ENCODE measurements at regions not wholly inside any gene's neighbourhood (a gene's known extent, or its start where the extent isn't known, plus 50 kb on each side); places are given as distances from the start of the nearest gene placed in this dataset.
"Not testable (repeated sequence)": the region's sequence is repeated elsewhere in the genome, so short reads cannot be mapped to it uniquely, and the experiment has no call there.

DNA sequence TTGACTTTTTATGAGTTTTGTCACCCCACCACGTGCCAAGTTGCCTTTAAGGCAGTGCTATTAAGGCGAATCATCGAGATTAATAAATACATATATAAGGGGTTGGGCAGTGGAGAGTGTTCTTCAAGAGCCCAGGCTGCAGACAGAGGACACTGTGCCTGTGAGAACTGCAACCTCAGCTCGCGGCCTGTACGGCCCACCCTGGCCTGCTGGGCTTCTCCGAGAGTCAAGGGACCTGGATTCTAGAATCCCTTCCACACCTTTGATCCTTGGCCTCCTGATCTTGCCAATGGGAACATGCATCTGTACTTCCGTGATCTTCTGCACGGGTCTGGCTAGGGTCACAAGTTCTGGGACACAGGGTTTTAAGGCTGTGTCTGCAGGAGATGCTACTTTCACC is 54.5 kb downstream of the IRX5 start:
- no peak for DNase-seq (ENCODE audit: extremely low spot score, insufficient read length, low read depth)

DNA sequence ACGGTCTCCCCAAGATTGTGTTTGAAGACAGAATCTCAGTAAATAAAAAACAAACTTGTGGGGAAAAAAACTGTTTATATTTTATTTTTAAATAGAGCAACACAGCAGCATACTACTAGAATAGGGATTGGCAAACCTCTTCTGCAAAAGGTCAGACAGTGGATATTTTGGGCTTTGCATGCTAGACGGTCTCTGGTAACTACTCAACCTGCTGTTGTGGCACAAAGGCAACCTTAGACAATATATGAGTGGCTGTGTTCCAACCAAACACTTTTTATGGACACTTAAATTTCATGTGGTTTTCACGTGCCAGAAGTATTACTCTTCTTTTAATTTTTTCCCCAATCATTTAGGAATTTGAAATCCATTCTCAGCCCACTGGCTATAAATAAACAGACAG is 55.0 kb downstream of the IRX5 start:
- no peak for FAIRE-seq

More for the DNA sequence above, 54.5 kb downstream of the IRX5 start:
- no peak for FAIRE-seq

DNA sequence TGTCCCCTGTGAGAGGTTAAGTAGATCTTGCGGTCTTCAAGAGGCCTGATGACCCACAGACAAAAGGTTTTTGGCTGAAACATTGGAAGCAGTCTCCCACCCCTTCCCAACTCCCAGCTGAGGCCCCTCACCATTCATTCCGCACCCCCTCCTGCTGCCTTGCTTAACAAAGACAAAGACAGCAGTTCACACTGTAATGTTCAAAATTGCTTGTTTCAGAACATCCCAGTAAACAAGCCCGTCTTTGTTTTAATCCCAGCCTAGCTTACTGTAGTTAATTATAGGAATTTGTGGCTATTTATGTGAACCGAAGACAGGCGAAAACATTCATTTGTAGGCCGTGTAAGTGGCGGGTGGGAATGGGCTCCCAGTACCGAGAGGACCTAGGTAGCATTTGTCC is 55.7 kb downstream of the IRX5 start:
- FAIRE-seq = no peak

More for the DNA sequence above, 55.0 kb downstream of the IRX5 start:
- no peak for DNase-seq (ENCODE audit: extremely low spot score, insufficient read length, low read depth)

DNA sequence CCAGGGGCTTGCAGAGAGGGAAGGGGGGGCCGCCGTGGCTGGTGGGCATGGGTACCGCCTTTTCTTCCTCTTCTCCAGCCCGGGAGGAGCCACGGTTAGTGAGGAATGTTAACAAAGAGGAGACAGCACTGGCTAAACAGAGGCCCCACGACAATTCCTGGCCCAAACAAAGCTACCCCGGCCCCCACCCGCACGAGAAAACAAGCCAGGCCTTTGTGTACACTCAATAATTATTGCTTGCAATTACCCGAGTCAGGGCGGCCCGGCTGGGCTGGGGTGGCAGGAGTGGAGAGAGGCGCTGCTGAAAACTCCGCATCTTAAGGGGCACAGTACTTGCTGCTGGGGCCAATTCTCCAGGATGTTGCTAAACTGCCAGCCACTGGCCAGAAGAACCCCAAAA is 56.4 kb downstream of the IRX5 start:
- FAIRE-seq (no peak), DNase-seq (ENCODE audit: extremely low spot score, insufficient read length, low read depth) (no peak)

More for the DNA sequence above, 55.7 kb downstream of the IRX5 start:
- DNase-seq (ENCODE audit: extremely low spot score, insufficient read length, low read depth) = no peak

DNA sequence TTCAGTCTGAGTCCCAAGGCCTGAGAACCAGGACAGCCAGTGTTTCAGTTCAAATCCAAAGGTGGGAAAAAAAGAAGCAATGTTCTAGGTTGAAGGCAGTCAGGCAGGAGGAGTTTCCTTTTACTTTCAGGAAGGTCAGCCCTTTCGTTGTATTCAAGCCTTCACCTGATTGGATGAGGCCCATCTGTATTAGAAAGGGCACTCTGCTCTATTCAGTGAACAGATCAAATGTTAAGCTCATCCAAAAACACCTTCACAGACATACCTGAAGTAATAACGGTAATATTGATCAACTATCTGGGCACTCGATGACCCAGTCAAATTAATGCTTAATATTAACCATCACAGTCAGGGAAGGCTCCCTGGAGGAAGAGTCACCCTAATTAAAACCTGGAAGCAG is 60.9 kb downstream of the IRX5 start:
- FAIRE-seq (no peak), DNase-seq (ENCODE audit: extremely low spot score, insufficient read length, low read depth) (no peak)

DNA sequence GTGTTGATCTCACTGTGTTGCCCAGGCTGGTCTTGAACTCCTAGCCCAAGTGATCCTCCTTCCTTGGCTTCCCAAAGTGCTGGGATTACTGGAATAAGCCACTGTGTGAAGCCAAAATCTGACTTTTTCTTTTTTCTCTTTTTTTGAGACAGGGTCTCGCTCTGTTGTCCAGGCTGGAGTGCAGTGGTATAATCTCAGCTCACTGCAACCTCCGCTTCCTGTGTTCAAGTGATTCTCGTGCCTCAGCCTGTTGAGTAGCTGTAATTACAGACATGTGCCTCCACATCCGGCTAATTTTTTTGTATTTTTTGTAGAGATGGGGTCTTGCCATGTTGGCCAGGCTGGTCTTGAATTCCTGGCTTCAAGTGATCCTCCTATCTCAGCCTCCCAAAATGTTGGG is 61.3 kb downstream of the IRX5 start:
- not testable (repeated sequence) for FAIRE-seq; DNase-seq (ENCODE audit: extremely low spot score, insufficient read length, low read depth)

DNA sequence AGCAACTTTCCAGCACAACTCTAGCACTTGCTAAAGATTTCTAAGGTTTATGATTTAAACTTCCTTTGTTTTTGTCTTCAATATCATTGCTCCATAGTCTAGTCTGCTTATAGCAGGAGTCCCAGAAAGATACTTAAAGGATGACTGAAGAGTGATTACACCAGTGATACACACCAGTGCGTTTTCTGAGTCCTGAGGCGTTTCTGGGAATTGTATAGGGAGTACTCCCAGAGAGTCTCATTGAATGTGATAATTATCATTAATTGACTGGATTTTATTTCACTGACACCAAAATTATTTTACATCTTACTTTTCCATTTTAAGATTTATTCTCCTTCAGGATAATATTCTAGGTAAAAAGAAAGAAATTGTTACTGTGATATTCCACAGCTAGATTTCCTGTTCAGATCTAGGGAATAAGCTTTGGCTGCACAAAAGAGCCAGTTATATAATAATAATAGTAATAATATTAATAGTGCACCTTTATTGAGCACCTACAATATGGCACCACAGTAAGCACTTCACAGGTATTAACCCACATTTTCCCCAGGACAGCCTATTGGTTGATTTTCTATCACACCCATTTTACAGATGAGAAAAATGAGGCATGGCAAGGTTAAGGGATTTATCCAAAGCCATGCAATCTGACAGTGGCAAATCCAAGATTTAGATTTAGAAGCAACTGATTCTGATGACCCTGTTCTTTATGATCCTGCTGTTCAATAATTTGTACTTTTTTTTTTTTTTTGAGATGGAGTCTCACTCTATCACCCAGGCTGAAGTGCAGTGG is 62.6 kb downstream of the IRX5 start:
- DNase-seq (ENCODE audit: extremely low spot score, insufficient read length, low read depth) (no peak), FAIRE-seq (no peak)

DNA sequence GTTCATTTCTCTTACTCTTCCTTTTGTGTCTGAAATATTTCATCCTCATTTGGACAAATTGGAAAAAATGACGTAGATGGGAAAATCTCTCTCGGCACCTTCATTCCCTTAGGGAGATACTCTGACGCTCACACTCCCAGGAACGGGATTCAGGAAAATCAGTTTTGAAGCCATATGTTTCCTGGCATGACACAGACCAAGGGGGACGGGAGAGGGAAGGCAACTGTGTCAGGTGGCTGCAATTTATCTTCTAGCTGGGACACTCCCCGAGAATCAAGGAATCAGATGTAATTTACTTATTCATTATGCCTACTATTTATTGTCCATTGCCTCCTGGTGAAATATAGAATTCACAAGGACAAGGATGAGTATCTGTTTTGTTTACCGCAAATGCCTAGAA is 65.5 kb downstream of the IRX5 start:
- no peak for FAIRE-seq
- no peak for DNase-seq (ENCODE audit: extremely low spot score, insufficient read length, low read depth)

DNA sequence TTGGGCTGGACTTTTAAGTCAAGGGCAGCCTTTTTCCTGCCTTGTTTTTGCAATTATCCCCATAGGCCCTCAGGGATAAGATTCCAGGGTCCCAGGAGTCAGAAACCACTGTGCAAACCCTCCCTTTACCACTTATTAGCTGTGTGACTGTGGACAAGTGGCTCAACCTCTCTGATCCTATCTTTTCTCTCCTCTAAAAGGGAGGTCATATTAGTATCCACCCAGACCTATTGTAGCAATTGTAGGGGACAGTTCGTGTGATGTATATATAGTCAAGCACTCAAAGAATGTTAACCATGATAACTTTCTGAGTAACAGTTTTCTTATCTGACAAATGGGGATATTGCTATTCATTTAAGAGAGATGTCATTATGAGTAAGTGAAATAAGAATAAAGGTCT is 68.2 kb downstream of the IRX5 start:
- FAIRE-seq (no peak), DNase-seq (ENCODE audit: extremely low spot score, insufficient read length, low read depth) (no peak)

DNA sequence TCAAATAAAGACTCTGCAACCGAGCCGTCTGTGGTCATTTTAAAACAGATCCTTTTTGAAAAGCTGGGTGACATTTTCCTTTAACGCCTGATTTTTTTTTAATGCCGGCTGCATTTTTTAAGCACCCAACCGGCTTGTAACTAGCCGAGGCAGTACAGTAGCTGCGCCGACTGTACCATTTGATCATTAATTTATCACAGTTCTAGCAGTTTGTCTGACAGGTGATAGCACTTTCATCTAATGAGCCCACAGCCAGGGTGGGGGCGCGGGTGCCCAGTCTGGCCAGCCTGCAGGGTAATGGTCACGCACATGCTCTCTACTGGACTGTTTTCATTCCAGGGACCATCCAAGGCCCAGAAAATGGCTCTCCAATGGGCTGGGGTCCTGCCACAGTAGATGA is 68.8 kb downstream of the IRX5 start:
- DNase-seq (ENCODE audit: extremely low spot score, insufficient read length, low read depth) (no peak), FAIRE-seq (no peak)

DNA sequence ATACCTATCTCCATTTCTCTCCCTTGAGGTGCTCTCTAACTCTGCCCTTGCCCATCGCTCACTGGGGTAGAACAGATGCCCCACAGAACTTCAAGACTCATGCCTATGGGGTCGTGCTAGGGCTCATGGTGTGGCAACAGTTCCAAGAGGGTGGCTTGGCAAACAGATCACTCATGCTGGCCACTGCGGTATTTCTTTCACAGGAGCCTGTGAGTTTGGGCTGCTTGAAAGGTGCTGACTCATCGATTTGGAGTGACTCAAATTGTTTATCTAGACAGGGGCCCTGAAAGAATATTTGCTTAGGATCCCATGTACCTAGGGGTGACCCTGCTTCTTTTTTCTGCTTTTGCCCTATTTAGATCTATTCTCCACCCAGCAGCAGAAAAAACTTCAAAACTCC is 69.9 kb downstream of the IRX5 start:
- DNase-seq (ENCODE audit: extremely low spot score, insufficient read length, low read depth) (no peak), FAIRE-seq (no peak)

DNA sequence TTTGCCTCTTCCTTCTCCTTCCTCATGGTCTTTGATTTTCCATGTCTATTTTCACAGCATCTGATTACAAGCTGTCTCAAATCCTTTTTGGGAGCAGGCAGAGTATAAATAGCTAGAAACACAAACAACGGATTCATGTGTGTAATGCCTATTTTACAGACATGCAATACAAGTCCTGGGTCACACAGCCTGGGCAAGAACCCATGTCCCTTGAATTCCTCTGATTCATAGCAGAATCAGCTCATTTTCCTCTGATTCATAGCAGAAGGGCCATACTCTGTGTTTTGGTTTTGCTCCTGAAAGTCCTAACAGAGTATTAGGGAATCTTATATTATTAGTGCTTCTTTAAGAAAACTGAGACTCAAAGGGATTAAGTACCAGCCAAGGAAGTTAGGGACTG is 71.3 kb downstream of the IRX5 start:
- FAIRE-seq (no peak), DNase-seq (ENCODE audit: extremely low spot score, insufficient read length, low read depth) (no peak)

DNA sequence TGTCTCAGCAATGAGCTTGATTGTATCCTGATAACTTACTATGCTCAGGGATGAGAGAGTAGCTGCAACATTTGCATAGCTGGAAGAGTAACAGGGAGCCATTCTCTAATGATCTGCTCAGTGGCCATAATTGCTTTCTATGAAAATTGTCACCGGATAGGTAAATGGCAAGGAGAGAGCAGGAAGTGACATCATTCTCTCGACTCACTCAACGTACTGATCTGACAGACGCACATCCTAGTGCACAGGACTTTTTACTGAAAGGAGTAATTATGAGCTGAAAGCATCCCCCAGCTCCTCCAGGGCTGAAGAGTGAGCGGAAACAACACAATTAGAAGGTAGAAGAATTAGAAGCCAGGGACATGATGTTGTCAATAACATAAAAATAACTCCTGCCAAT is 71.8 kb downstream of the IRX5 start:
- FAIRE-seq = no peak

DNA sequence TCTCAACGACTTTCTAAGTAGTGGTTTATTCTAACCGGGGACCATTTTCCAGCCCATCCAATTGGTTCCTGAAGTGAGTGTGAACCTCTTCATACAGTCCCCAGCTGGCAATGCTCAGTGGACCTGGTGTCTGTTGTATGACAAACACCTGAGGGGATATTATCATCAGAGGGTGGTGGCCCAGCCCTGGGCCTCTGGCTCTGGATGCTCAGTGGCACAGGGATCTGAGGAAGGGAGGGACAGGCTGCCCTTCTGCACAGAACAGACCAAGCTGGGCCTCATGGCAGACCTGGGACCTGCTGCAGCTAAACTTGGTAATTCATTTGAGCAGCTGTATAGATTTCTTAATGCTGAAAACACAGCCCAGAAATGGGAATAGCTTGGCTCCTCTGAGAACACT is 72.6 kb downstream of the IRX5 start:
- FAIRE-seq (no peak), DNase-seq (ENCODE audit: extremely low spot score, insufficient read length, low read depth) (no peak)

More for the DNA sequence above, 71.8 kb downstream of the IRX5 start:
- no peak for DNase-seq (ENCODE audit: extremely low spot score, insufficient read length, low read depth)

DNA sequence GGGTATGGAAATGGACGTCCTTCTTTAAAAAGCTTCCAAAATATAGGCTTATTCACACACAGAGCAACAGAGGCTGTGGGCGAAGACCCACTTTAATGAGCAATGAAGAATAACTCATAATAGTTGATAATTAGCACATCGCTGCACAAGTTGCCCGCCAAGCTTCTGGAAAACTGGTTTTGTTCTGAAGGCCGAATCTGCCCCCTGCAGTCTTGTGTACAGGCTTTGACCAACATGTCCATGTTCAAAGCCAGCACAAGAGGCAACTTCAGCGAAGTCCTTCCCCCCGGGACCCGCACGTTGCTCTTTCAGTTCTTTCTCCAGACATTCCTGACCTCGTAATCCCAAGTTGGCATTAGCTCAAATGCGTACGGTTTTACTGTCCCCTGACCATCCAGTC is 73.3 kb downstream of the IRX5 start:
- FAIRE-seq (no peak), DNase-seq (ENCODE audit: extremely low spot score, insufficient read length, low read depth) (no peak)

DNA sequence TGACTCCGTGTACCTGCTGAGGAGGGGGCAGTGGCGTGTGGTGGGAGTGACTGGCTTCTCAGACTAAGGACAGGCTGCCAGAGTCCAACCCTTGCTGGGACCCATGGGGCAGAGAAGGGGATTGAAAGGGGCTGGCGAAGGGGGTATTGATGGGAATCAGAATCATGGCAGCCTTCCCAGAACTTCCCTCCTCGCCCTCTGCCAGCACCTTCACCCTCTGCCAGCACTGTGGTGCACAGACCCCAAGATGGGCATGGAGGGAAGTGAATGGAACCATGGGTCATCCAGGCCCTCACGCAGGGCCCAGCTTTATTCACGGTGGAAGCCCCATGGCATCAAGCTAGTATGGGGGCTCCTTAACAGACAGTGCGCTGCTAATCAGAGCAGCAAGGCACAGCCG is 76.8 kb downstream of the IRX5 start:
- FAIRE-seq = no peak
- no peak for DNase-seq (ENCODE audit: extremely low spot score, insufficient read length, low read depth)

DNA sequence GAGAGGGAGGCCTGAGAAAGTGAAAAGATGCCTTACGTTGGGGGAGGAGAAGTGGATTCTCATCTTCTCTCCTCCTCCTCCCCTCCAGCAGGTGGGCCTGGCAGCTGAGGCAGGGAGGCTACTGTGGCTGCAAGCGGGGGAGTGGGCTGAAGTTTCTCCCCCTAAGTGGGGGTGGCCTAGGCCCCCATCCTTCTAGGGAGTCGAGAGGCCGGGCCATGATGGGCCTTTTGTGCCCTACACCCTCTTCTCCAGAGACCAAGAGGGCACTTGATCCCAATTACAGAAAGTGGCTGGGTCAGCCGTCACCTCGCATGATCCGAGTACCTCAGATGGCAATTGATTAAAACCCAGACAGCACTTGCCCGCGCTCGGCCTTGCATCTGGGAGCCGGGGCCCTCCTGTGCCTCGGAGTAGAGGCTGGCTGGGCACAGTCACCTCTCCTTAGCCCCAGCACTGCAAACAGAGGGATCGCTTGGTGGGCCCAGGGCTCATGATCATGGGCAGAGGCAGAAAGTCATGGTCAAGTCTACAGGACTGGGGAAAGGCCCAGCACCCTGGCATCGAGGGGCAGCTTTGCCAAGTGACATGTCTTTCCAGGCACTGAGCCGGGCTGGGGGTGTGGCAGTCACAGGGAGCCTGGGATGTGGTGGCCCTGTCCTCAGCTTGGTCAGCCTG is 78.3 kb downstream of the IRX5 start:
- FAIRE-seq = no peak
- DNase-seq (ENCODE audit: extremely low spot score, insufficient read length, low read depth) = no peak

DNA sequence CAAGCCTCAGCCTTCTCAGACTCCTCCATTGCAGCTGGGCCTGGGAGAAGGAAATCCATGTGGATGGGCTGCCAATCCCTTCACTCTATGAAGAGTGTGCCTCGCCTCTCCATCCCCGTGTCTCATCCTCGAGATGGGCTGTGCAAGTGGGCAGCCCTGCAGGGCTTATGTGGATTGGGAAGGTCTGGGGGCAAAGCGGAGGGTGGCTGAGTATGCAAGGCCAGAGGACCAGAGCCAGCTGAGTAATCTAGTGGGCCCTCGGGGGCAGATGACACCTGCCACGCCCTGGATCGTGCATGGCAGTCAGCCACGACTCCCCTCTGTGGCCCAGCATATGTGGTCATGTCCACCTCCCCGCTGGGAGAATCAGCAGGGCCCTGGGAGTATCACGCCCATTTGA is 78.9 kb downstream of the IRX5 start:
- DNase-seq (ENCODE audit: extremely low spot score, insufficient read length, low read depth) = no peak
- no peak for FAIRE-seq

DNA sequence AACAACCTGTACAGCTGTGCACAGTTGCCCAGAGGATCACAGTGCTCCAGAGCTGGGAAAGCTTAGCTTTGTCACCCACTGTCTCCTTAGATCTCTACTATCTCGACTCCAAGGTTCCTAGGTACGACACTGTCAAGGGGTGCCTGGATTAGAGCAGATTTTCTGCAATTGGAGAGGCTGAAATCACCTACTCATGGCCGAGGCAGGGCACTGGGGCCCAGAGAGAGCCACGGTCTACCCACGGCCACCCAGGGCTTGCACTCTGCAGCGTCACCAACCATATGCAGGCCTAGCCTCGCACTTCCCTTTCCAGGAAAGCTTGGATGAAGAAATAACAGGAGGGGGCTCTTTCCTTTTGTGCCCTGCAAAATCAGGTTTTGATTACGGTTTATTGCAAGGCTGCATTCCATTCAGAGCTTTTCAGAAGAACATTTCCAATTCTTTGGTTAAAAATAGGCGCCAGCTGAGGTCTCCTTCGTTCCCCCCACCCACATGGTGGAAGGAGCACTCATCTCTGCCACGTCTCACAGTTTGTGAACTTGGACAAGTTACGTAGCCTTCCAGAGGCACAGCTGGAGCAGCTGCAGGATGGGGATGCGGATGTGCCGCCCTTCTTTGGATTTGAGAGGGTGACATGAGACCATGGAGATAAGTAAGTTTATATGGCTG is 80.0 kb downstream of the IRX5 start:
- no peak for DNase-seq (ENCODE audit: extremely low spot score, insufficient read length, low read depth)
- FAIRE-seq = no peak

DNA sequence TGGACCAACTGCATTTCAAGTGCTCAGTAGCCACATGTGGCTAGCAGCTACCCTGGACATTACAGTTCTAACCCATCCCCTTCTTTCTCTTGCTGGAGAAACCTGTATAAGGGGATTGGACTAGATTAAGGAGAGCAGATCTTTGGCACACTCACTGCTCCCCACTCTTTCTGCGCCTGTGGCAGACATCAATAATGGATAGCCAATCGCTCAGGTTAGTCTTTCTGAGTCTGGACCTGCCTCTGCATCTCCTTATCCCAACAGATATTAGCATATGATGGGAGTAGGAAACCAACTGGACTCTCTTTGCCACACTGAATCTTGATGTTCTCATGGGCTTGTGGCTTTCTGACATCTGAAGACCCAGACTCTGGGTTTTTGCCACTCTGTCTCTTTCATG is 81.7 kb downstream of the IRX5 start:
- DNase-seq (ENCODE audit: extremely low spot score, insufficient read length, low read depth) = no peak
- FAIRE-seq = no peak

DNA sequence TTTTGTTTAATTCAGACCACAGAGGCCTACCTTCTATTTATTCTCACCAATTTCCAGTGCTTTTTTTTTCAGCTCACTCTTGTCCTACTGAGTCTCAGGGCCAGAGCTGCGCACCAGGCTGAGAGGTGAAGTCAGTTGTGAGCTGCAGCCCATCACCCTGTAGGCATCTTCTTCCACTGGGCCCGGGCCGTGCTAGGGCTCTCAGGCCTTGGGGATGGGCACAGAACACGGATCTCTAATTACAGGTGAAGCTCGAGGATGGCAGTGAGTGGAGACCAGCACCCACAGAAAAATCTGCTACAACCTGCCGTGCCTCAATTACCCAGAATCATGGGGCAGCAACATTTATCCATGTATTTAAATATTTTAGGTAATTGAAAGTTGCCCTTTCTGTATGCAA is 82.1 kb downstream of the IRX5 start:
- FAIRE-seq (no peak), DNase-seq (ENCODE audit: extremely low spot score, insufficient read length, low read depth) (no peak)
